ENCODE measurements at regions not wholly inside any gene's neighbourhood (a gene's known extent, or its start where the extent isn't known, plus 50 kb on each side); places are given as distances from the start of the nearest gene placed in this dataset.
A peak's percentile ranks its signal among the peaks of the same experiment; 100 is the strongest.

DNA sequence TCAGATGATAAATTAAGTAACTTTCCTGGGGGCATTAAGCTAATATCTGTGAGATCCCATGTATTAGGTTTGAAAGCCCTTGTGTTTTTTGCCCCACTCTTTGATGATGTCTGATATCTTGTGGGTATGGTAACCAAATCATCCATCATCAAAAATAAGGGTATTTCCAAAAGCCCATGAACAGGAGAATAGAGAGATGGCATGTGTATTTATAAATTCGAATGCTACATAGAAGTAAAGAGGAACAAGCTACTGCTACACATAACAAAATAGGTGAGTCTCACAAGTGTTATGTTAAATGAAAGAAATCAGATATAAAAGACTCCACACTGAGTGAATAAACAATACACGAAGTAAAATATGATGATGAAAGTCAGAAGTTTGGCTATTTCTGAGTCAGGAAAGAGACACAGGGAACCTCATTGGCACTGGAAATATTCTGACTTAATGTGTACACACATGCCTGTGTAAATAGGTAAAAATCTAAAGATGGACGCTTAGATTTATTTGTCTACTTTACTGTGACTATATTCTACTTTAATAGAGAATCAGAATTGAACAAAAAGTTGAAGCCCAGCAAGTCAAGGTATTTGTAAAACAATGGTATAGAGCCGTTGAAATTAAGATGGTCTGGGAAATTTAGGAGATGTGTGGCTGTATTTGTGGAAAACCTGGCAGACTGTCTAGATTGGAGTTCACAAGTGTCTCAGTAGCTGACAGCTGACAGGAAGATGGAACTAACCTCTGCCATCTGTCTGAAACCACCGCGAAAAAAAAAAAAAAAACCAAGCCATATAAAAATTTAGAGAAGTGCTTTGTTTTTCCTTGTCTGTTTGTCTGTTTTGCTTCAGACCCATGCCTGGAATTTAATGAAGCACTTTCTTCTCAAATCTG, 111.0 kb upstream of the TGFBR2 start:
- H4K20me1 ChIP-seq (ENCODE audit: insufficient read depth, low read length), result no peaks in the 10 kb centered on the region
- no peaks in the 10 kb centered on the region for H3K9me3 ChIP-seq (ENCODE audit: low read depth, low read length)
- H3K27me3 ChIP-seq (ENCODE audit: insufficient read depth, low read length), result no peaks in the 10 kb centered on the region
- no peaks in the 10 kb centered on the region for H3K36me3 ChIP-seq (ENCODE audit: insufficient read depth, low read length)
- peak overlapping the region; percentile 51 for H3K4me3 ChIP-seq (ENCODE audit: insufficient read depth, low read length)
- H3K4me1 ChIP-seq (ENCODE audit: insufficient read depth, low read length), result peaks cover 50% of the 10 kb centered on the region
- peak overlapping the region; percentile 79 for H3K4me2 ChIP-seq (ENCODE audit: insufficient read depth, low read length)
- H3K27ac ChIP-seq (ENCODE audit: low read depth, low read length), result peak overlapping the region; percentile 98
- TF ChIP-seq CTCF (IDR thresholded peaks at IDR 0.05; ENCODE audit: extremely low read depth, low read depth, low read length), result no peak
- H3K79me2 ChIP-seq (ENCODE audit: insufficient read depth, low read length), result no peaks in the 10 kb centered on the region
- H2AFZ ChIP-seq (ENCODE audit: low read length), result peak overlapping the region; percentile 56
- DNase-seq (ENCODE audit: insufficient read length, low spot score, missing footprints), result no peak

- Histone ChIP-seq H3K79me2 (ENCODE audit: insufficient read depth, low read length) (no peaks in the 10 kb centered on the region), H3K27me3 (ENCODE audit: insufficient read depth, low read length) (no peaks in the 10 kb centered on the region), H3K4me2 (ENCODE audit: insufficient read depth, low read length) (peak overlapping the region; percentile 79), H3K4me3 (ENCODE audit: insufficient read depth, low read length) (peak overlapping the region; percentile 51), H3K4me1 (ENCODE audit: insufficient read depth, low read length) (peaks cover 50% of the 10 kb centered on the region), H3K36me3 (ENCODE audit: insufficient read depth, low read length) (no peaks in the 10 kb centered on the region), H3K9me3 (ENCODE audit: low read depth, low read length) (no peaks in the 10 kb centered on the region), H3K27ac (ENCODE audit: low read depth, low read length) (peak overlapping the region; percentile 98), H4K20me1 (ENCODE audit: insufficient read depth, low read length) (no peaks in the 10 kb centered on the region), H2AFZ (ENCODE audit: low read length) (peak overlapping the region; percentile 77)
- peak; percentile 44 for DNase-seq (ENCODE audit: insufficient read length, low spot score, missing footprints)
- no peak for TF ChIP-seq CTCF (IDR thresholded peaks at IDR 0.05; ENCODE audit: extremely low read depth, low read depth, low read length)
Observed at GRCh38 chr3:30496066-30496966, 110.1 kb upstream of the TGFBR2 start.

DNA sequence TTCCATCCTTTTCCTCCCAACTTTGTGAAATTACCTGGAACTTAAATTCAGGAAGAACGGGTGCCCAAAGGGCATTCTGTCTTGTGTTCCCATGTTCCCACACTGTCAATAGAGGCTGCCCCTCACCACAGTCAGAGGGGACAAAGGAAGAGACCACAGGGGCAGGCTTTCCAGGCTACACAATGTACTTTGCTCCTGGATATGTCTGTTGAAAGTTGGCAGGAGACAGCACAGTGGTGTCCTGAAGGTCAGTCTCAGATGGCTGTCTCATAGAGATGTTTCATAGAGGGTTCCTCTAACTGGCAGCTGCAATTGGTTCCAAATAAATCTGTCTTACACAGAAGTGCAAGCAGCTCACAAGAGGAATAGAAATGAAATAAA, 107.8 kb upstream of the TGFBR2 start:
- Histone ChIP-seq H3K36me3 (ENCODE audit: insufficient read depth, low read length) (no peaks in the 10 kb centered on the region), H2AFZ (ENCODE audit: low read length) (no peak overlapping the region), H3K79me2 (ENCODE audit: insufficient read depth, low read length) (no peaks in the 10 kb centered on the region), H3K4me1 (ENCODE audit: insufficient read depth, low read length) (peaks cover 49% of the 10 kb centered on the region), H3K4me3 (ENCODE audit: insufficient read depth, low read length) (no peak overlapping the region), H4K20me1 (ENCODE audit: insufficient read depth, low read length) (no peaks in the 10 kb centered on the region), H3K9me3 (ENCODE audit: low read depth, low read length) (no peaks in the 10 kb centered on the region), H3K4me2 (ENCODE audit: insufficient read depth, low read length) (no peak overlapping the region), H3K27ac (ENCODE audit: low read depth, low read length) (no peak overlapping the region), H3K27me3 (ENCODE audit: insufficient read depth, low read length) (no peaks in the 10 kb centered on the region)
- DNase-seq (ENCODE audit: insufficient read length, low spot score, missing footprints), result no peak
- no peak for TF ChIP-seq CTCF (IDR thresholded peaks at IDR 0.05; ENCODE audit: extremely low read depth, low read depth, low read length)
